HG03469 (cell line): ENCODE measurements at regions not wholly inside any gene's neighbourhood (a gene's known extent, or its start where the extent isn't known, plus 50 kb on each side); places are given as distances from the start of the nearest gene placed in this dataset.

ENCODE experiments used
- ATAC-seq: cut with Tn5 transposase; IDR thresholded peaks from one replicate; pipeline ENCODE4 v1.9.1; 2021; ENCODE audit warnings: mild to moderate bottlenecking, moderate library complexity, moderate number of reproducible peaks; ENCODE audit not compliant: unreplicated experiment

GRCh38 chr4:164464313-164464712 is 289.6 kb upstream of the SMIM31 start:
- ATAC-seq: no peak

- ATAC-seq: no peak
Measured at GRCh38 chr4:164467493-164467892, 286.4 kb upstream of the SMIM31 start.

- no peak for ATAC-seq
Measured at GRCh38 chr4:164481306-164482091, 272.4 kb upstream of the SMIM31 start.

- ATAC-seq: no peak
Measured at GRCh38 chr4:164482092-164482404, 271.9 kb upstream of the SMIM31 start.

GRCh38 chr4:164482758-164483157 is 271.2 kb upstream of the SMIM31 start:
- no peak for ATAC-seq

GRCh38 chr4:164483711-164484110 is 270.2 kb upstream of the SMIM31 start:
- no peak for ATAC-seq

- ATAC-seq: no peak
Measured at GRCh38 chr4:164484551-164484950, 269.4 kb upstream of the SMIM31 start.

GRCh38 chr4:164485136-164485535 is 268.8 kb upstream of the SMIM31 start:
- no peak for ATAC-seq

GRCh38 chr4:164488114-164488513 is 265.8 kb upstream of the SMIM31 start:
- no peak for ATAC-seq

- no peak for ATAC-seq
Measured at GRCh38 chr4:164501074-164501473, 252.9 kb upstream of the SMIM31 start.

GRCh38 chr4:164503874-164504273 is 250.1 kb upstream of the SMIM31 start:
- no peak for ATAC-seq

GRCh38 chr4:164508097-164508496 is 245.8 kb upstream of the SMIM31 start:
- ATAC-seq: no peak

- ATAC-seq: no peak
Measured at GRCh38 chr4:164508771-164509170, 245.2 kb upstream of the SMIM31 start.

GRCh38 chr4:164509951-164510350 is 244.0 kb upstream of the SMIM31 start:
- no peak for ATAC-seq

GRCh38 chr4:164512124-164512523 is 241.8 kb upstream of the SMIM31 start:
- no peak for ATAC-seq

- ATAC-seq: no peak
Measured at GRCh38 chr4:164514765-164515164, 239.2 kb upstream of the SMIM31 start.

- ATAC-seq: no peak
Measured at GRCh38 chr4:164524789-164525188, 229.1 kb upstream of the SMIM31 start.

- ATAC-seq: no peak
Measured at GRCh38 chr4:164526933-164527583, 226.9 kb upstream of the SMIM31 start.

GRCh38 chr4:164529058-164529457 is 224.9 kb upstream of the SMIM31 start:
- ATAC-seq: no peak

- ATAC-seq: no peak
Measured at GRCh38 chr4:164529486-164529885, 224.4 kb upstream of the SMIM31 start.

- no peak for ATAC-seq
Measured at GRCh38 chr4:164531336-164531735, 222.6 kb upstream of the SMIM31 start.

GRCh38 chr4:164536814-164537213 is 217.1 kb upstream of the SMIM31 start:
- no peak for ATAC-seq

- ATAC-seq: no peak
Measured at GRCh38 chr4:164538097-164538496, 215.8 kb upstream of the SMIM31 start.
